Hepatocyte (in vitro differentiated cells): ENCODE measurements at regions not wholly inside any gene's neighbourhood (a gene's known extent, or its start where the extent isn't known, plus 50 kb on each side); places are given as distances from the start of the nearest gene placed in this dataset.

Source experiments
- CTCF ChIP-seq: fragments of 200-600 bp; sonication (generic); IDR thresholded peaks from 2 replicates; pipeline ENCODE4 v1.5.1; 2016; ENCODE audit warnings: antibody characterized with exemption, mild to moderate bottlenecking; ENCODE audit not compliant: poor library complexity
- EZH2 ChIP-seq: fragments of 200-600 bp; sonication (generic); IDR thresholded peaks from 2 replicates; pipeline ENCODE4 v1.6.1; 2016; ENCODE audit warnings: antibody characterized with exemption, mild to moderate bottlenecking, borderline replicate concordance
- EZH2phosphoT487 ChIP-seq: fragments of 200-600 bp; sonication (generic); IDR thresholded peaks from one replicate; pipeline ENCODE4 v1.6.1; 2018; ENCODE audit warnings: antibody characterized with exemption, mild to moderate bottlenecking, low read depth, moderate library complexity; ENCODE audit not compliant: unreplicated experiment, severe bottlenecking

GRCh38 chr11:107183953-107184352 lies 165.7 kb upstream of the GUCY1A2 start:
- TF ChIP-seq CTCF (no peak), EZH2 (no peak), EZH2phosphoT487 (no peak)
